GM12891 (cell line): ENCODE measurements at regions not wholly inside any gene's neighbourhood (a gene's known extent, or its start where the extent isn't known, plus 50 kb on each side); places are given as distances from the start of the nearest gene placed in this dataset.

Experiments
- POLR2A ChIP-seq: IDR thresholded peaks from 2 replicates; pipeline ENCODE4 v1.6.1; 2011; ENCODE audit warnings: low read depth, low read length, control low read depth
- POLR2AphosphoS5 ChIP-seq: IDR thresholded peaks from 2 replicates; pipeline ENCODE4 v1.6.1; 2011; ENCODE audit warnings: low read depth, low read length, control low read depth

DNA sequence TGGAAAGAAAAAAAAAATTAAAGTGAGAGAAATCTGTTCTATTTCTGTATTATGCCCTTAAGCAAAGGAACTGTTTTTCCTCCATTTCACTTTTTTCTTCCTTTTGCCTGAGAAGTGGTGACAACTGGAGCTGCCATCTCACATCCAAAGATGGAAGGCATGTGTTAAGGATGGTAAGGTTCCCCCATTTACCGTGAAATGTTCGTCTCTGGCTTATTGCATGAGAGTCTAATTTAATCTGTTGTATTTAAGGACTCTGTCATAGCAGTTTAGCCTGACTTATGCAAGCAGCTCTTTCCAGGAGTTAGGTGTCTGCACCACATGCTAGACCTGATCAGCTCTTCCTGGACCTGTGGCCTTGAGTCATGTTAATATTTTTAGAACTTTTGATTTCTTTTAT, 389.5 kb upstream of the MAP3K7 start:
- TF ChIP-seq POLR2A: no peak
- TF ChIP-seq POLR2AphosphoS5: no peak
